Stimulated activated CD4-positive, alpha-beta T cell treated with anti-CD3 and anti-CD28 coated beads, Interleukin-12 subunit alpha, Interleukin-12 subunit beta, amount 100 ng/mL, for 4 hours (primary cell): ENCODE measurements at regions not wholly inside any gene's neighbourhood (a gene's known extent, or its start where the extent isn't known, plus 50 kb on each side); places are given as distances from the start of the nearest gene placed in this dataset.

Experiments used
- DNase-seq: peaks from one replicate; pipeline ENCODE4 v3.0.0-alpha.2; 2020

DNA sequence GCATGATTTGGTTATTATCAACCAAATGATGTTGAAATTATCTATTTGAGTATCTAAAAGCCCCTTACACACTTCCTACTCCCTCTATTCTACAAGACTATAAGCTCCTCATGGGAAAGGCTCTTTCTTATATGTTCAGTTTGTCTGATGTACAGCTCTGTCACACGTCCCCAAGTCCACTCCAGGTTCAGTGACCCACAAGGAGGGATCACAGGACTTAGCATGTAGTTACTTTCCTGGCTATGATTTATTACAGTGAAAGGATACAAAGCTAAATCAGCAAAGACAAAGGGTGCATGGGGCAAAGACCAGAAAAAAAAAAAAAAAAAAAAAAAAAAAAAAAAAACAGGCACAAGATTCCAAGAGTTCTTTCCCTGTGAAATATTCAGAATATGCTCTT lies 125.6 kb upstream of the TMEM106B start:
- DNase-seq = no peak

DNA sequence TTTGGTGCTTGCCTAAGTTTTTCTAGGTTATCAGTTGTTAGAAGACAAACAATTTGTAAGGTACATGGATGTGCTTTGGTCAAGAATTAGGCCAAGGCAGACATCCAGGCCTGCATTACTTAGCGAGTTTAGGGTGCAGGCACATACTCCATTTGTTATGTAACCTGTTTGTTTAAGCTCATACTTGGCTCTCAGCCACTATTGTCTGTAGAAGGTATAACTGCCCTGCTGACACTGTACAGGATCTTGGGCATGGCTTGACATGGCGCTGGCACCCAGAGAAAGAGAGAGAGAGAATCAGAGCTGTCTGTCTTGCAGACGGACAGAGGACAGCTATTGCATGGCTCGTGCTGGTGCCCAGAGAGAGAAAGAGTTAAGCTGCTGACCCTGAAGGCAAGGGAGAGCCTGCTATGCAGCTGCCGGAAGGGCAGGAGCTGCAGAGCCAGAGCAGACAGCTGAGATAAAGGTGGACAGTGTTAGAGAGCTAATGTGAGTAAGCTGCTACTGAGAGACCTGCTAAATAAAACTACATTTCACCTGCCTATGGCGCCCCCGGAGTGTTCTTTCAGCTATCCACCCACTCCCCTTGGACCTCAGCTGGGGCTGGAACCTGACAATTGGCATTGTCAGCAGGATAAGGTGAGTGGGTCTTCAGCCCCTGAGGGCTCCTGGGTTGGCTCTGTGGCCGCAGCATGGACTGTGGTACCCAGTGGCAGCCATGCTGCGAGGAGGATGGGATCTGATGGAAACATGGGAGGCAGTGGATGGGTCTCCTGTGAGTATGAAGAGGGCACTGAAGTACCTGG lies 120.9 kb upstream of the TMEM106B start:
- DNase-seq = no peak

DNA sequence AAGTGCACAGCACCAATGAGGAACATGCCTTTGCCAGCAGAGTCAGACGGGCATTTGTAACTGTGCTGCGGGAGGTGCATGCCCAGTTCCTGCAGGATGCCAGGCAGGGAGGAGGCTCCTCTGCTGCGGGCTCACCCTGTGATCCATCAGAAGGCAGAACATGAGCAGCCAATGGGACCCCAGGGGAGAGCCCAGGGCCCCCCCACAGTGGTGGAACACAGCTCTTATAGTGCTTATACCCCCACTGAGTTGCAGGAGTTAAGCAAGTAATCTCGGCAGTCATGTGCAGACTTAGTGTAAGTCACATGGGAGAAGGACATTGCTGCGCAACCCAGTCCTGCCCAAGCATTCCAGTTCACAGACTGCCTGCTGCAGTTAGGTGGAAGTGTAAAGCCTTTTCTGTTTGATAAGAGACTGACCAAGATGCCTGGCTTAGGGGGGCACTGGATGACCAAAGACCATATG lies 120.3 kb upstream of the TMEM106B start:
- no peak for DNase-seq

DNA sequence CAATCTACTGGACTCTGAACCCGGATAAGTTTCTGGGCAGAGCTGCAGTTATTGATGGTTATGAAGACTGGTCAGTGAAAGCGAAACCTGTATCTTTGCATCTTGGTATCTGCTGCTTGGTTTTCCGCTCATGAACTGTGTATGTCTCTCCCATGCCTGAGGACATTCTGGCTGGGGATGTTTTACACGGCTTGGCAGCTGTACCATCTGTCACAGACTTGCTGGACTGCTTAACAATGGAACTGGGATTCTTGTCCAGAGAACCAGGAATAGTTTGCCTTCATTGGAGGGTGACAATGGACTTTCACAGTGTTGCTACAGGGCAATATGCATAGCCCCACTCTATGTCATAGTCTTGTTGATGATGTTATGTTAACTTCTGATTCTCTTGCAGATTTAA lies 119.9 kb upstream of the TMEM106B start:
- DNase-seq = no peak

DNA sequence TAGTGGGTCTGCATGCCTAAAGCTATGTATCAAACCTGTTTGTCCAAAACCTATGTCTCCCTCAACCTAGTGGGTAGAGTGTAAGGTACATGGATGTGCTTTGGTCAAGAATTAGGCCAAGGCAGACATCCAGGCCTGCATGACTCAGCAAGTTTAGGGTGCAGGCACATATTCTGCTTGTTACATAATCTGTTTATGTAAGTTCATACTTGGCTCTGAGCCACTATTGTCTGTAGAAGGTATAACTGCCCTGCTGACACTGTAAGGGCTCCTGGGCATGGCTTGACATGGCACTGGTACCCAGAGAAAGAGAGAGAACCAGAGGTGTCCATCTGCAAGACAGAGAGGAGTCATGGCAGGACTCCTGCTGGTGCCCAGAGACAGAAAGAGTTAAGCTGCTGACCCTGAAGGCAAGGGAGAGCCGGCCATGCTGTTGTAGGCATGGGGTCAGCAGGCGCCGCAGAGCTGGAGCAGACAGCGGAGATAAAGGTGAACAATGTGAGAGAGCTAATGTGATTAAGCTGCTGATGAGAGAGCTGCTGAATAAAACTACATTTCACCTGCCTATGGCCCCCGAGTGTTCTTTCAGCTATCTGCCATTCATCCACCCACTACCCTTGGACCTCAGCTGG lies 118.5 kb upstream of the TMEM106B start:
- no peak for DNase-seq

DNA sequence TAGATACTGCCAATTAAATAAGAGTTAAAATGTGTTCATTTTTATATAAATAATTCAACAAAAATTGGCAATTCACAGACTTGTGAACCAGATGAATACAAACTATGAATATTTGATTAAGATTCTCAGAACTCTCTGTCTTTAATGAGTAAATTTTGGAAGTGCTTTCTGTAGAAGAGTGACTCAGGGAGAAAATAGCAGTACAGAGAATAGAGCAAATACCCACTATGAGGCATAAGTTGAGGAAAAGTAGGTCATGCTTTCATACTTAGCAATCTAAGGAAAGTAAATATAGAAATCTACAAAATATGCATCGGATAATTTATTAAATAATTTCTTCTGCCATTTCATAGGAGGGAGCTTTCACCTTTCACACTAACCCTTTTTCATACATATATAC lies 117.7 kb upstream of the TMEM106B start:
- no peak for DNase-seq

DNA sequence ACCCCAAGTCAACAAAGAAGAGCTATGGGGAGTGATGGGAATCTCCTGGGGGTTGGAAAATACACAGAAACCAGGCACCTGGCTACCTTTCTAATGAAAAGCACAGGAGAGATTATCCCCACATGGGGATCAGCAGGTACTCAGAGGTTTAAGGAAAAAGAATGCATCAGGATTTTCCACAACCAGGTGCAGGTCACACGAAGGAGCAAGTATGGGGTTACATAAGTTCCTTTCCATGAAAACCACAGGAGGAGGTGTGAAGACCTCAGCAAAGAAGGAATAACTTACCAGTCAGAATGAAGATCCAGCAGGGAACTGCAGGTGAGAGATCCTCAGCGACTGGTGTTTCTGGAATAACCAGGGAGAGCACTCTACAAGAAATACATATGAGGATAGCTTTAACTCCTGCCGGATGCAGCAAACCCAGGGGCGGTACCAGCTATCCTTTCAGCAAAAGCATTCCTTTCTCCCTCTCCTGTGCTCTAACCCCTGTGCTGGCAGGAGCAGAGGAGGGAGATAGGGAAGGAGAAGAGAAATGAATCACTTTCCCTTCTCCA lies 116.7 kb upstream of the TMEM106B start:
- DNase-seq = no peak

DNA sequence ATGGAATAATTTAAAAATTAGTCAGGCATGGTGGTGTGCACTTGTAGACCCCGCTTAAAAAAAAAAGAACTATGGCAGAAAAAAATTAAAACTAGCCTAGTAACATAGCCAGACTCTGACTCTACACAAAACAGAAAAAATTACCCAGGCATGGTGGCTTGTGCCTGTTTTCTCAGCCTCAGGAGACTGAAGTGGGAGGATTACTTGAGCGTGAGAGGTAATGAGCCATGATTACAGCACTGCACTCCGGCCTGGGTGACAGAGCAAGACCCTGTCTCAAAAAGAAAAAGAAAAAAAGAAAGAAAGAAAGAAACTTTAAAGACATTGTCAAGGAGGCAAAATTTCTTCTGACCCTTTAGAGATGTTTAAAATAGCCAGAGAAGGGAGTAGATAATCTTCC lies 109.0 kb upstream of the TMEM106B start:
- no peak for DNase-seq

DNA sequence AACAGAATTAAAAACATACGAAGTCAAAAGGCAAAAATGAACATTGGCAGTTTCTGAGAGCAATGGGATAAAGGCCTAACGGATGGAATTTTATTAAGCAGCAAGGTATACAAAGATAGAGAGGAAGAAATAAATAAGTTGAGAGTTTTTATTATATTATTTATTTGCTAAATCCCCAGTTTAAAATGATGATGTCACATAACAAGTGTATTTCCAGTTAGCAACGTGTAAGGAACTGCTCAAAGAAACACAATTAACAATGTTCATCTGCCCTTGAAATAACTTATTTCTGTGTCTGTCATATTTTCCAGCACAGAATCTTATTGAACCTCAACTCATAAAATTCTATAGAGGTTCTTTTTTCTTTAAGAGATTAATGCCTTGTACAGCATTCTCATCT lies 108.6 kb upstream of the TMEM106B start:
- no peak for DNase-seq

DNA sequence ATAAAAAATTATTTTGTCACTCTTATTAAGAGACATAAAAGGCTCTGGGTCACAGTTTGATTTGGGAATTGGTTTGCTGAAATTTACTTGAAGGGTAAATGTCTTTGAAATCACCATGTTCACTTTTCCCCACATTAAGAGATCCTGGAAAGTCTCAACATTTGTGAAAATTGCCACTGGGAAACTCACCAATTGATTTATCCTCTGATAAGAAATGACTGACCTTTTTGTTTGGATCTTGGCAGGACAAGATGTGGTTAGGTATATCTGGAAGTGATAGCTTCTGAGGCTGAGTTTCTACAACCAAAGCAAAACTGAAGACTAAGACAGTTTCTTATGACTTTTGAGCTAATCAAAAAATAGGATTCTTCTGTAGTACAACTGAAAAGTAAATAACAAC lies 107.1 kb upstream of the TMEM106B start:
- no peak for DNase-seq

DNA sequence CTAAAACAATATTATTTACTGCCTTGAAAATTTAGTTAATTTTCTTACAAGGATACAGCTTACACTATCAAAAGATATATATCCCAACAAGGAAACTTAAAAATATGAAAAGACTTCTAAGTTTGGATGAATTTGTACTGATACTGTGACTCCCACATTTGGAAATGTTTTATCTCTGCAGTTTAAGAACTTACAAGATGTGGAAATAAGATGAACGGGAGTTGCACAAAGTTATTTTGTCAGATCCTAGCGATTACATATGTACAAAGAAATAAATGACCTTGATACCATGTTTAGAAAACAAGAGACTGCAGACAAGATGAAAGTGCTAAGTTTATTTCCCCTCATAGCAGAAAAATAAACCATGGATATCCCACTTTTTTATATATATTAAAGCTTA lies 103.7 kb upstream of the TMEM106B start:
- no peak for DNase-seq

DNA sequence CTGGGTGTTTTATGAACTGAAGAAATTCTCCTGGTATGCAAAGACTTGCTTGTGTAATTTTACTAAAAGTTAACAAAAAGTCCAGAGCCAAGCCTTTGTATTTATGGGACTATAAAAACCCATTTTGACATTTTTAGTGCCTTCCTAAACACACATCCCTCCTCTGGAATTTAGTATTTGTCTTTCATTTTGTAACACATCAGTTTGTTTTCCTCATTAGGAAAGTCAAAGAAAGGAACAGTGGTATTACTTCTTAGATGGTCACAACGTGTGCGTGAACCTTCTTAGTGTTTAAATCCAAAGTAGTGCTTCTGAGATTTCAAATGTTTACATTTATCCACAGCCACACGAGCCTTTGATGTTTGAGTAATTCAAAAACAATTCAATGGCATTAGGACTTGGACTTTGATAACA lies 103.2 kb upstream of the TMEM106B start:
- DNase-seq = no peak

DNA sequence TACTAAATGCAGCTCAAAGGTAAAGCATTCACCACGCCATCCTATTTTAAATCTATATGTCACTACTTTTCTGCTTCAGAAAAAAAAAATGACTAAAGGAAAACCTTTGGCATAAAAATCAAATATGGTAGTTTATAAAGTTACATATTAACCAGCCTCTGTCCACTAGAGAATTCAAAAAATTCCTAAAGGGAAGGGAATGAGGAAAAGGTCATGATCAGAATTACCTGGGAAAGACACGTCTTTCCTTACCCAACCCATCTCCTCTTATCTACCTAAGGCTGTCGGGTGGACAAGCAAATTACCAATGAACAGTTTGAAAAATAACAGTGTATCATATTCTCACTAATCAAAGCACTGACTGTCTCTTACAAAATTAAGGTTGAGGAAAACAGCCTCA lies 100.7 kb upstream of the TMEM106B start:
- DNase-seq = no peak

DNA sequence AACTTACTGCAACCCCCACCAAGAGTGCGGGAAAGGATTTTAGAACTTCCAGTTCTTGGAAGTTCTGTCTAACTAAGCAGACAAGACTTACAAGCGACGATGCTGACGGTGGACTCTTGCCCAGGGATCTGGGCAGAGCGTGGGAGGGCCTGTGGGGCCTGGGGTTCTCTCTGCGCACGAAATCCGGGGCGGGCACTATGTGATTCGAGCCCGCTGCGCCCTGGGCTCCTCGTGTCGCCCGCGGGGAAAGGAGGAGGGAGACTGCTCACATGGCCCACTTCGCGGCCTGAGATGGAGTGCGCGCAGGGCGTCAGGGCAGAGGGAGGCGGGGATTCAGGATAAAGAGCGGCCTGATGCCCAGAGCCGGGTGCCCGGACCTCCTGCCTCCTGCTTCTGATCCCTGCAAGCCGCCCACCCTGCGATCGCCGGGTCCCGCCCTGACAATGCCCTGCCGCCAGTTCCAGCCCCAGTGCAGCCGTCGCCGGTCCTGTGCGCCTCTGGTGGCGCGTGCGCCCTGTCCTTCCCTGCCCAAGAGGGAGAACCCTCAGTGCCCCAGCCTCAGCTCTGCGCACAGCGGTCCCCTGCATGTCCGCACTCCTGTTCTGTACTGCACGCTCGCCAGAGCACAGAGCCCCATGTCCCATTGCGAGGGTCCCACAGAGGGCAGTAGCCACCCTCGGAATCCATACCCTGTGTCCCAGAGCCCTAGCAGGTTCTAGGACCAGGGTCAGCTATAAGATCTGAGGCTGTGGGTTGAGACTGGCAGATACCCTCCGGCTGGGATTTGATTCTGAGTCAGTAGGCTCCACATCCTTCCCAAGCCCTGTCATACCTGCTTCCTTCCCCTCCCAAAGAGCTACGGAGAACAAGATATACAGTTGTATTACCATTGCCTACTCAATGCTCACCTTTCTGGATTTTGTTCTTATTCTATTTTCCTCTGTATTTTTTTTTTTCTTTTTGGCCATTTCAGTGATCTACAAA lies 99.4 kb upstream of the TMEM106B start:
- DNase-seq = peak; percentile 7

DNA sequence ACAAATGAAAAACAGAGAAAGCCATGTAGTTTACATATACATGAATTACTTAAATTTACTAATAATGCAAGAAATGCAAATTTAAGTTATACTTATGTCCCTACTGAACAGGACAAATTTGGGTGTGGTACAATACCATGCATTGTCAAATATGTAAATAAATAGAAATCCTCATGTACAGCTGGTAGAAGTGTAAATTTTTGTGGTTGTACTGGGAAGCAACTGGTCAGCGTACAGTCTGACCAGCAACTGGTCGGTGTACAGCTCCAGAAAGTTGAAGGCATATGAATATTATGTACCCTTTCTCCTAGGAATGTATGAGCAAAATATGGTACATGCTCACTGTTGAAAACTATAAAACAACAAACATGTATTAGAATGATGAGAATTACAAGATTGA lies 93.9 kb upstream of the TMEM106B start:
- DNase-seq = no peak

DNA sequence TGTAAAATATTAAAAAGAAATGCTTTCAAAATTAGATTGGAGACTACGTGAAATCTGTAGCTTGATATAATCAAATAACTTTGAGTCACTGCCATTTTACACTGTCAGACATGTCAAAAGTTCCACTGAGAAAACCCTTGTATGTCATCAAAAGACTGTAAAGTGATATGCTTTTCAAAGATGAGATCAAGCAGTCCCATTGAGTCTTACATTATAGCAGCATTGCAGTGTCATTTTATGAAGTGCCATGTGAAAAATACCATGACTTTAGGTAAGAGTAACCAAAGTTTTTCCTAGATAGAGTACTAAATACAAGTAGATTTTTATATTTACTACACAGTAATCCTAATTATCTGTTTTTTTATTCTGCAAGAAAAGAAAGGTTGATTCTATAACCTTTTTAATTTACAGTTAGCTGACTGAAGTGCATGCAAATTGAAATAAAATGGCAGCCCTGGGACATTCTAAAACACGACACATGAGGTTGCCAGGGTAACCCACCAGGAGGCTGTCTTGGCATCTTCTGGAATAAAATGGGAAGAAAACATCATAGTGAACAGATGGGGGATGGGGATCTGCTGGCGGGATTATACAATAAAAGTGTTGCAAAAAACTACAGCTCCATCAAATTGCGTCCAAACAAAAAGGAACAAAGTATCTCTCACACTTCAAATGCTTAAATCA lies 91.3 kb upstream of the TMEM106B start:
- DNase-seq = no peak

DNA sequence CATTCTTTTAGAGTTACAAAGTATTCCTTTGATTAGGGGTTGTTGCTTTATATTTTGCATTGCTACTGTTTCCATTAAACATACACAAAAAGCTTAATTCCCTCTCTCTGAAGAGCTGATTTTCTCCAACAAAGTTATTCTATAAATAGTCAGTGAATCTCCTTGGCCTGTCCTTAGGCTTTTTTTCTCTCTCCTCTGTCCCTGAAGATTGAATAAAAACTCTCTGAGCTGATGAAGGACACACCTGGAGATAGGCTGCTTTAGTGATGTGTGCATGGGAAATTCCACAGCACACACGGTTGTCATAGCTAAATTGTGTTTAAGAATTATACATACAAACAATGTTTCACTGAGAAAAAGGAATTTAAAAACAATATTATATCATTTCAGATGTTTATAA lies 90.5 kb upstream of the TMEM106B start:
- DNase-seq = no peak

DNA sequence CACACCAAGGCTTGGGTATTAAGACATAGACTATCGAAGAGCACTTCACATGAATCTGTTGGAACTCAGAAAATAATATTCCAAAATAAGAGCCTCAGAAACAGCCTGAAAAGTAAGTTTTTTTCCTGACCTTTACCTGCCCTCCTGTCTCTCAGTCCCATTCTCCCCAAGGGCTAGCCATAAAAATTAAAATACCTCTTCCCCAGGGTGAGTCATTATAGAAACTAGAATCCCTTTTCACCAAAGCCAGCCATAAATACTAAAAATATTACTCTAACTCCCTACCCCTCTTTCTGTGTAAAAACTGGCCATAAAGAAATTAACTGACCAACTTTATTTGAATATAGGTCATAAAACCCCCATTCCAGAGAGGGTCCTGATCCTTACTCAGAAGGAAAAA lies 87.9 kb upstream of the TMEM106B start:
- DNase-seq = no peak

DNA sequence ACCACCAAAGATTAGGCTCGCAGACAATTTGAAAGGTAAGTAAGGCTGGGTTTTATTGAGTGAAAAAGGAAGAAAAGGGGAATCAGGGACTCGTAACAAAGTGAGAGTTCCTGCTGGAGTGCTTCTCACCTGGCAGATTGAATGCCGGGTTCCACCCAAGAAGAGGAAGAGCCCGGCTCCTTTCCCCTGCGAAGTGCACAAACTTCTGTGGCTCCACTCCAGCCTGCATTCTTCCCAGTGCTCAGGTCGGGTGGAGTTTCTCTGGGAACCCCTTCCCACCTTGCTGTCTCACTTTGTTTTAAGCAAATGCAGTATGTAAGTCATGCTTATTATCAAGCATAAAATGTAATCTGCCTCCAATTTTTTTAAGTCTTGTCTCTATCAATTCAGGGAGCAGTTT lies 87.1 kb upstream of the TMEM106B start:
- DNase-seq = no peak

DNA sequence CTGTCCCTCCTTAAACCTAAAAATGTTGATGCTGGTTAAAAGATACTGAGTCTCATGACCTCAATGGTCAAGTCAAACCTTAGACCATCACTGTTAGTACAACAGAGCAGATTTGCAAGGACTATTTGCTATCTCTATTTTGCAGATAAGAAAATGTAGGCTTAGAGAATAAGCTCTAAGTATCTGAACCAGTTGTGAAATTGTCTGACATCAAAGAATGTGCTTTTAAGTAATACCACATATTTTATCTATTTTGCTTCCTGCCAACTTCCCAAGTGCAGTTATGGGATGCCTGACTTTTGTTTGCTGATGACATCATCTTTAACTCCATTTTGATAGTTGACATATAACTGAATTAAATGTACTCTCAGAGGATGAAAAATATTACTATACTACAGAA lies 83.6 kb upstream of the TMEM106B start:
- DNase-seq = no peak

DNA sequence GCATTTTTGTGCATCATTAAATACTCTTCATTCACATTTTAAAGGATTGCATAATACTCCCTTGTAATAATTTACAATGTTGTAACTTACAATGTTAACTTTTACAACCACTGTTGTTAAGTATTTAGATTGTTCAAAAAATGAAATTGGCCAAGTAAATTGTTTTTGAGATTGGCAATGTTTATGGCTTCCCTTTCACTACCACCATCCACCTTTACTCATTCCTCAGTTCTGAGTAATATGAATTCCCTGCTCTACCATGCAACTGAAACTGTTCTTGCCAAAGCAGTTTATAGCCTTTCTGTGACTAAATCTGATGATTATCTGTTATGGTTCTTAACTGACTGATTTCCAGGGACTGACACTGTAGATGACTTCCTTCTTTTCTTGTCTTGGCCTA lies 80.5 kb upstream of the TMEM106B start:
- no peak for DNase-seq

DNA sequence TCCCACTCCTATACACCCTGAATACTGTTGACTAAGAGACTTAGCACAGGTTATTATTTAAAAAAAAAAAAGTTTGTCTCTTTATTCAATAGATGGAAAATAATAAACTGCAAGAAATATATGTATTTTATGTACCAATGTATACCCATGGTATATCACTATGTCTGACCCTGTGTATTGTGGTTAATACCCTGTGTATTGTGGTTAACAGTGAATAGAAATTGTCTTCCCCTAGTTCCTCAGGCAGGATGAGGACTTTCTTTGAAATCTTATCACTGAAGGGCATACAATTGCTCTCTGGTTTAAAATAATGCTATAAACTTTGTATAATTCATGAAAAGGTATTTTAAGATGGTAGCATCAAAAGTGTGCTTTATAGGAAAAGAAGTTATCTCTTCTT lies 80.0 kb upstream of the TMEM106B start:
- no peak for DNase-seq

DNA sequence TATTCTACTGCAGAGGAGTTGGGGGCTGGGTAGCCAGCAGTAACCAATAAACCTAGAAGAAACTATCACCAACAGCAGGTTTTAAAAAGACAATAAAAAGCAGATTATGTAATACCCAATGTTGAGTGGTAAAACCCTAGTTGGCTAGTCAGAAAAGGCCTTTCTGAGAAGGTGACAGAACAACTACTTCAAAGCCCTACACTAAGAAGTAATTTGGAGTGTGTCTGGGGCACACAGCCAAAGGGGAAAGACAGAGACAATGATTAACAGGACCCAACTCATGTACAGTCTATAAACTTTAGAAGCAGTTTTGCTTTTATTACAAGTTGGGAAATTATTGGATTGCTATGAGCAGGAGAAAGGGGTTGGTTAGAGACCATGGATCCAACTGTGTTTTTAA lies 77.2 kb upstream of the TMEM106B start:
- DNase-seq = no peak
